Fibroblast of lung (primary cell): ENCODE measurements at regions not wholly inside any gene's neighbourhood (a gene's known extent, or its start where the extent isn't known, plus 50 kb on each side); places are given as distances from the start of the nearest gene placed in this dataset.
"Not testable (repeated sequence)": the region's sequence is repeated elsewhere in the genome, so short reads cannot be mapped to it uniquely, and the experiment has no call there.

Experiments
- DNase-seq, 2 donors: peaks; one replicate each; pipeline versions ENCODE4 v3.0.0 to v3.0.0-alpha.2; 2010; ENCODE audit warnings: low read depth in 2 of 2
- H2AFZ ChIP-seq: 2 replicates; pipeline ENCODE4 v1.5.1; 2012; ENCODE audit warnings: low read length, control low read depth, inconsistent platforms
- H3K27ac ChIP-seq: 2 replicates; pipeline ENCODE4 v1.5.1; 2011; ENCODE audit warnings: low read length, control low read depth; ENCODE audit not compliant: insufficient read depth
- H3K27me3 ChIP-seq: 2 replicates; pipeline ENCODE4 v1.5.1; 2011; ENCODE audit warnings: mild to moderate bottlenecking, low read length; ENCODE audit not compliant: control insufficient read depth, insufficient read depth
- H3K36me3 ChIP-seq: 2 replicates; pipeline ENCODE4 v1.5.1; 2011; ENCODE audit warnings: low read length; ENCODE audit not compliant: control insufficient read depth, insufficient read depth
- H3K4me1 ChIP-seq: 2 replicates; pipeline ENCODE4 v1.5.1; 2011; ENCODE audit warnings: low read length; ENCODE audit not compliant: control insufficient read depth, insufficient read depth; ENCODE audit errors: extremely low read depth
- H3K4me2 ChIP-seq: 2 replicates; pipeline ENCODE4 v1.5.1; 2011; ENCODE audit warnings: low read length, control low read depth; ENCODE audit not compliant: insufficient read depth; ENCODE audit errors: extremely low read depth
- H3K4me3 ChIP-seq, 4 experiments: fragments of 200-600 bp in 1 of 4; sonication (generic) in 1 of 4; replicated peaks in 1 of 4; 2 replicates each; pipeline ENCODE4 v1.5.1; 2011 to 2016; ENCODE audit warnings: low read length in 4 of 4, low read depth in 3 of 4, mild to moderate bottlenecking in 3 of 4, control low read depth in 2 of 4, inconsistent platforms in 1 of 4, mixed read lengths in 1 of 4; ENCODE audit not compliant: insufficient read depth in 1 of 4; ENCODE audit errors: control extremely low read depth in 1 of 4
- H3K79me2 ChIP-seq: 2 replicates; pipeline ENCODE4 v1.5.1; 2012; ENCODE audit warnings: mild to moderate bottlenecking, low read length, inconsistent platforms; ENCODE audit not compliant: control insufficient read depth, insufficient read depth
- H3K9ac ChIP-seq: 2 replicates; pipeline ENCODE4 v1.5.1; 2011; ENCODE audit warnings: mild to moderate bottlenecking, low read length, control low read depth; ENCODE audit not compliant: insufficient read depth
- H3K9me3 ChIP-seq: 2 replicates; pipeline ENCODE4 v1.5.1; 2012; ENCODE audit warnings: low read depth, low read length; ENCODE audit not compliant: control insufficient read depth, insufficient read depth
- H4K20me1 ChIP-seq: 2 replicates; pipeline ENCODE4 v1.5.1; 2011; ENCODE audit warnings: low read length; ENCODE audit not compliant: control insufficient read depth, insufficient read depth; ENCODE audit errors: extremely low read depth
- CTCF ChIP-seq, 2 donors: IDR thresholded peaks in 1 of 2; conservative IDR thresholded peaks in 1 of 2; 1 replicate in 1 of 2; 2 replicates in 1 of 2; pipeline ENCODE4 v1.5.1; 2011 to 2012; ENCODE audit warnings: low read length in 2 of 2, control low read depth in 1 of 2, inconsistent platforms in 1 of 2, low read depth in 1 of 2, mild to moderate bottlenecking in 1 of 2
- EZH2 ChIP-seq: IDR thresholded peaks from 2 replicates; pipeline ENCODE4 v1.5.1; 2012; ENCODE audit warnings: low read length, control low read depth, mild to moderate bottlenecking; ENCODE audit errors: missing control alignments

GRCh38 chr1:43101061-43101460 is 71.0 kb downstream of the EBNA1BP2 start:
- no peak for DNase-seq
- Histone ChIP-seq H3K36me3 (no peaks in the 10 kb centered on the region), H4K20me1 (no peaks in the 10 kb centered on the region), H3K79me2 (no peaks in the 10 kb centered on the region), H3K4me3 (no peak overlapping the region), H3K9ac (no peak overlapping the region), H3K4me2 (no peak overlapping the region), H3K4me1 (no peaks in the 10 kb centered on the region), H3K27me3 (no peaks in the 10 kb centered on the region), H2AFZ (no peak overlapping the region), H3K27ac (no peak overlapping the region), H3K9me3 (no peaks in the 10 kb centered on the region)
- TF ChIP-seq EZH2 (no peak), CTCF (conservative IDR thresholded peaks at IDR 0.05 in 1 of 2, IDR thresholded peaks at IDR 0.05 in 1 of 2; ENCODE audit: low read depth in 1 of 2, low read length in 2 of 2) (no peak)

- Histone ChIP-seq H4K20me1 (no peaks in the 10 kb centered on the region), H3K4me2 (no peak overlapping the region), H2AFZ (no peak overlapping the region), H3K4me3 (no peak overlapping the region), H3K27ac (no peak overlapping the region), H3K79me2 (no peaks in the 10 kb centered on the region), H3K27me3 (no peaks in the 10 kb centered on the region), H3K9me3 (no peaks in the 10 kb centered on the region), H3K4me1 (no peaks in the 10 kb centered on the region), H3K9ac (no peak overlapping the region), H3K36me3 (no peaks in the 10 kb centered on the region)
- DNase-seq, result no peak
- no peak for TF ChIP-seq CTCF (conservative IDR thresholded peaks at IDR 0.05 in 1 of 2, IDR thresholded peaks at IDR 0.05 in 1 of 2; ENCODE audit: low read depth in 1 of 2, low read length in 2 of 2)
- TF ChIP-seq EZH2, result no peak
Observed at GRCh38 chr1:43098200-43098599, 73.9 kb downstream of the EBNA1BP2 start.

- H3K9me3 ChIP-seq, DNase-seq: not testable (repeated sequence)
Observed at GRCh38 chr1:43096528-43096927, 75.6 kb downstream of the EBNA1BP2 start.

GRCh38 chr1:43090812-43091211 is 81.3 kb downstream of the EBNA1BP2 start:
- not testable (repeated sequence) for DNase-seq, H4K20me1 ChIP-seq, H3K9me3 ChIP-seq, H3K4me2 ChIP-seq, H3K27ac ChIP-seq, H3K27me3 ChIP-seq, H2AFZ ChIP-seq, H3K4me1 ChIP-seq, H3K9ac ChIP-seq, H3K36me3 ChIP-seq, H3K4me3 ChIP-seq, H3K79me2 ChIP-seq

More at GRCh38 chr1:43096528-43096927, 75.6 kb downstream of the EBNA1BP2 start:
- H3K27me3 ChIP-seq, H3K4me2 ChIP-seq, H3K9ac ChIP-seq, H3K4me1 ChIP-seq, H2AFZ ChIP-seq, H4K20me1 ChIP-seq, H3K27ac ChIP-seq, H3K79me2 ChIP-seq, H3K4me3 ChIP-seq, H3K36me3 ChIP-seq: not testable (repeated sequence)

GRCh38 chr1:43090157-43090556 is 81.9 kb downstream of the EBNA1BP2 start:
- H2AFZ ChIP-seq, H3K79me2 ChIP-seq, H3K4me3 ChIP-seq, H3K27me3 ChIP-seq, H3K36me3 ChIP-seq, H4K20me1 ChIP-seq, H3K4me1 ChIP-seq, H3K27ac ChIP-seq, H3K9ac ChIP-seq, H3K9me3 ChIP-seq, DNase-seq, H3K4me2 ChIP-seq: not testable (repeated sequence)
